Common myeloid progenitor, CD34-positive (primary cell): ENCODE measurements at regions not wholly inside any gene's neighbourhood (a gene's known extent, or its start where the extent isn't known, plus 50 kb on each side); places are given as distances from the start of the nearest gene placed in this dataset.

Experiments
- CTCF ChIA-PET: fragments of 350-600 bp; sonication (Branson Sonifier 250); formaldehyde crosslinking; loops from one replicate; lab custom pipeline; 2021; ENCODE audit warnings: antibody characterized with exemption; lab: Charles Lee
- POLR2A ChIA-PET: fragments of 350-600 bp; sonication (Branson Sonifier 250); formaldehyde crosslinking; loops from one replicate; lab custom pipeline; 2021; ENCODE audit warnings: antibody characterized with exemption; lab: Charles Lee
- DNase-seq, 3 donors: peaks; one replicate each; pipeline versions ENCODE4 v3.0.0 to v3.0.0-alpha.2; 2013
- H3K27ac ChIP-seq, 2 experiments: 1 replicate in 1 of 2; 2 replicates in 1 of 2; pipeline ENCODE4 v1.7.0; 2013; ENCODE audit warnings: inconsistent platforms in 2 of 2, low read length in 2 of 2, mild to moderate bottlenecking in 2 of 2, low read depth in 1 of 2, moderate library complexity in 1 of 2; ENCODE audit not compliant: severe bottlenecking in 2 of 2, insufficient read depth in 1 of 2, poor library complexity in 1 of 2
- H3K27me3 ChIP-seq, 5 experiments: replicated peaks in 2 of 5; 1 replicate in 3 of 5; 2 replicates in 2 of 5; pipeline versions ENCODE4 v1.6.1 to v1.7.0; 2013; ENCODE audit warnings: low read length in 4 of 5, mild to moderate bottlenecking in 2 of 5, moderate library complexity in 2 of 5, inconsistent platforms in 1 of 5; ENCODE audit not compliant: insufficient read depth in 5 of 5, control insufficient read depth in 4 of 5
- H3K36me3 ChIP-seq, 4 experiments: 1 replicate in 2 of 4; 2 replicates in 2 of 4; pipeline versions ENCODE4 v1.6.1 to v1.7.0; 2013; ENCODE audit warnings: low read length in 3 of 4, control low read depth in 1 of 4, mild to moderate bottlenecking in 1 of 4; ENCODE audit not compliant: control insufficient read depth in 4 of 4, insufficient read depth in 4 of 4
- H3K4me1 ChIP-seq, 4 experiments: 1 replicate in 3 of 4; 2 replicates in 1 of 4; pipeline versions ENCODE4 v1.6.1 to v1.7.1; 2013; ENCODE audit warnings: low read length in 3 of 4, mild to moderate bottlenecking in 3 of 4, control low read depth in 1 of 4, inconsistent platforms in 1 of 4, moderate library complexity in 1 of 4; ENCODE audit not compliant: control insufficient read depth in 4 of 4, insufficient read depth in 4 of 4; ENCODE audit errors: control extremely low read depth in 1 of 4
- H3K4me3 ChIP-seq, 7 experiments: 1 replicate in 4 of 7; 2 replicates in 3 of 7; pipeline versions ENCODE4 v1.5.1 to v1.7.0; 2013; ENCODE audit warnings: mild to moderate bottlenecking in 7 of 7, low read length in 6 of 7, moderate library complexity in 6 of 7, inconsistent platforms in 2 of 7, low read depth in 2 of 7, control low read depth in 1 of 7; ENCODE audit not compliant: insufficient read depth in 4 of 7, control insufficient read depth in 1 of 7; ENCODE audit errors: extremely low read depth in 1 of 7
- H3K9me3 ChIP-seq, 5 experiments: 1 replicate in 4 of 5; 2 replicates in 1 of 5; pipeline versions ENCODE4 v1.6.1 to v1.7.1; 2013; ENCODE audit warnings: low read length in 4 of 5, mild to moderate bottlenecking in 2 of 5, inconsistent platforms in 1 of 5, low read depth in 1 of 5, moderate library complexity in 1 of 5; ENCODE audit not compliant: control insufficient read depth in 4 of 5, insufficient read depth in 2 of 5; ENCODE audit errors: control extremely low read depth in 1 of 5
- WGBS: methylation state at CpG from one replicate; pipeline ENCODE4 v1.1.5; 2013; ENCODE audit not compliant: insufficient coverage; 5-methylcytosine and 5-hydroxymethylcytosine counted together

GRCh38 chr22:48744967-48745841 lies 1082.5 kb downstream of the BRD1 start:
- POLR2A ChIA-PET, result no interaction called here

GRCh38 chr22:48744283-48744641 lies 1083.4 kb downstream of the BRD1 start:
- CTCF ChIA-PET, result no interaction called here
- peaks cover 0 to 2% (median 0%) of the 10 kb centered on the region in 5 experiments for H3K27me3 ChIP-seq
- H3K36me3 ChIP-seq, result no peaks in the 10 kb centered on the region
- DNase-seq, result no peak
- H3K27ac ChIP-seq, result no peak overlapping the region
- WGBS, result 91% methylated on average over 11 of the region's 11 CpGs
- H3K9me3 ChIP-seq, result peaks cover 0 to 36% (median 6%) of the 10 kb centered on the region in 5 experiments
- no peaks in the 10 kb centered on the region for H3K4me1 ChIP-seq
- H3K4me3 ChIP-seq, result no peak overlapping the region
- POLR2A ChIA-PET, result no interaction called here

More at GRCh38 chr22:48744967-48745841, 1082.5 kb downstream of the BRD1 start:
- CTCF ChIA-PET, result no interaction called here
- Histone ChIP-seq H3K27ac (no peak overlapping the region), H3K27me3 (peaks cover 0 to 2% (median 0%) of the 10 kb centered on the region in 5 experiments), H3K4me3 (no peak overlapping the region), H3K4me1 (no peaks in the 10 kb centered on the region), H3K36me3 (no peaks in the 10 kb centered on the region), H3K9me3 (peaks cover 0 to 33% (median 6%) of the 10 kb centered on the region in 5 experiments)
- DNase-seq, result no peak
- WGBS, result 97% methylated on average over 40 of the region's 40 CpGs

- Histone ChIP-seq H3K36me3 (no peaks in the 10 kb centered on the region), H3K27ac (no peak overlapping the region), H3K9me3 (peaks cover 0 to 37% (median 6%) of the 10 kb centered on the region in 5 experiments), H3K4me3 (no peak overlapping the region), H3K4me1 (no peaks in the 10 kb centered on the region), H3K27me3 (peaks cover 0 to 2% (median 0%) of the 10 kb centered on the region in 5 experiments)
- WGBS, result 95% methylated on average over 29 of the region's 32 CpGs
- ChIA-PET CTCF (no interaction called here), POLR2A (no interaction called here)
- DNase-seq, result no peak
Observed at GRCh38 chr22:48743601-48744282, 1083.9 kb downstream of the BRD1 start.

GRCh38 chr22:48742556-48743343 lies 1084.9 kb downstream of the BRD1 start:
- no peak for DNase-seq
- Histone ChIP-seq H3K4me3 (no peak overlapping the region), H3K27ac (no peak overlapping the region), H3K36me3 (no peaks in the 10 kb centered on the region), H3K27me3 (peaks cover 0 to 2% (median 0%) of the 10 kb centered on the region in 5 experiments), H3K9me3 (peaks cover 0 to 37% (median 6%) of the 10 kb centered on the region in 5 experiments), H3K4me1 (no peaks in the 10 kb centered on the region)
- 94% methylated on average over 36 of the region's 39 CpGs for WGBS
- POLR2A ChIA-PET, result no interaction called here
- CTCF ChIA-PET, result no interaction called here

GRCh38 chr22:48742191-48742555 lies 1085.5 kb downstream of the BRD1 start:
- Histone ChIP-seq H3K4me1 (no peaks in the 10 kb centered on the region), H3K9me3 (peaks cover 0 to 37% (median 6%) of the 10 kb centered on the region in 5 experiments), H3K36me3 (no peaks in the 10 kb centered on the region), H3K27ac (no peak overlapping the region), H3K4me3 (no peak overlapping the region), H3K27me3 (peaks cover 0 to 2% (median 0%) of the 10 kb centered on the region in 5 experiments)
- CTCF ChIA-PET, result no interaction called here
- POLR2A ChIA-PET, result no interaction called here
- DNase-seq, result no peak
- 96% methylated on average over 10 of the region's 17 CpGs for WGBS

- no peaks in the 10 kb centered on the region for H3K36me3 ChIP-seq
- no peaks in the 10 kb centered on the region for H3K4me1 ChIP-seq
- no peak overlapping the region for H3K4me3 ChIP-seq
- ChIA-PET CTCF (no interaction called here), POLR2A (no interaction called here)
- H3K27ac ChIP-seq, result no peak overlapping the region
- 91% methylated on average over 8 of the region's 8 CpGs for WGBS
- H3K9me3 ChIP-seq, result peaks cover 0 to 37% (median 6%) of the 10 kb centered on the region in 5 experiments
- DNase-seq, result no peak
- peaks cover 0 to 2% (median 0%) of the 10 kb centered on the region in 5 experiments for H3K27me3 ChIP-seq
Observed at GRCh38 chr22:48741540-48741939, 1086.1 kb downstream of the BRD1 start.
